A204.1 (cell line): ENCODE measurements at regions not wholly inside any gene's neighbourhood (a gene's known extent, or its start where the extent isn't known, plus 50 kb on each side); places are given as distances from the start of the nearest gene placed in this dataset.

ENCODE experiments used
- FAIRE-seq: peaks from 2 replicates; lab custom pipeline; 2012; peaks lifted over from hg19 to GRCh38; lab: Jason Lieb, UNC

DNA sequence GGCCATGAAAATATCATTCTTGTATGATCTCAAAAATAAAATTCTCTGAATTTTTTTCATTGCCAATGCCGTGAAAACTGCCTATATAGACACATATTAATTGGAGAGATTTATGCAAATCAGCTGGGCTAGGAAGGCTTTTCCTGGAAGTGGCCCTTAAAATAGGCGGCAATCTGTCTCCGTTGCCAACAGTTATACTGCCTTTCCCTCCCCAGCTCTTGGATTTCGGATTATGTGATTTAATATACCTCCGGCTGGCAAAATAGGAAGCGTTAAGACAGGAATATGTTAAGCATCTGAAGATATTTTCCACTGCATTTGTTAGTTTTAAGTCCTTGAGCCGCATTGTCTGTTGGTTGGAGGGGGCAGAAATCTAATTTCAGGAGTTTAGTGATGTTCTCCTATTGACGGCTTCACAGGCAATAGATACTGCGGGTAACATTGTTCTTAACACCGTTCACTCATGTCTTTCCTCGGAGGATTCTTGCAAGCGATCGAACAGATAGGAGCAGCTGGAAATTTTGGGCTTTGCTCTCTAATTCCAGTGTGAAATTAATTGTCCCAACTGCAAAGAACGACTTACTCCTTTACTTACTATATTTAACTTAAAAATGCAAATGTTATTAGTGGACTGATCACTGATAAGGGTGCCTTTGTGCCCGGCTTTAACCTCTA lies 113.3 kb downstream of the LINC00237 start:
- FAIRE-seq: no peak

DNA sequence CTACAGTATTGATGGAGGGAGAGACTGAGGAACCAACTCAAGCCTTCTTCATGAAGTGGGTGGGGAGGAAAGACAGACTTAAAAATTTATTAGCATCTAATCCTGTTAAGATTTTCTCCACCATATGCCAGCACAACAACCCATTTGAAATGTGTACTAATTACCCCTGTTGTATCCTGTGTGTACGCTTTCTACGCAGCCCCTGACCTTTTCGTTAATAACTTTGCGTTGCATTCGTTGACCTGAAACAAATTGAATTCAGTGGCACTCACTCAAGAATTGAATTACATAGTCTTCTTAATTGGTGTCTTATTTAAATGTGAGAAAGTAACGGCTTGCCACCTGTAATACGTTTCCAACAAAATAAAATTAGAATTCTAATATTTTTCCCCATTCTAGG lies 113.9 kb downstream of the LINC00237 start:
- no peak for FAIRE-seq

DNA sequence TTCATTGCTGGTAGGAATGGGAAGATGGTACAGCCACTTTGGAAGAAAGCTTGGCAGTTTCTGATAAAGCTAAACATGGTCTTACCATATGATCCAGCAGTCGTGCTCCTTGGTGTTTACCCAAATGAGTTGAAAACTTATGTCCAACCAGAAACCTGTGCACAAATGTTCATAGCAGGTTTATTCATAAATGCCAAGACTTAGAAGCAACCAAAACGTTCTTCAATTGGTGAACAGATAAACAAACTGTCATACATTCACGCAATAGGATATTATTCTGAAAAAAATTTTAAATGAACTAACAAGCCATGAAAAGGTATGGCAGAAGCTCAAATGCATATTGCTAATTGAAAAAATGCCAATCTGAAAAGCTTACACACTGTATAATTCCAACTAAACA lies 117.1 kb downstream of the LINC00237 start:
- no peak for FAIRE-seq

DNA sequence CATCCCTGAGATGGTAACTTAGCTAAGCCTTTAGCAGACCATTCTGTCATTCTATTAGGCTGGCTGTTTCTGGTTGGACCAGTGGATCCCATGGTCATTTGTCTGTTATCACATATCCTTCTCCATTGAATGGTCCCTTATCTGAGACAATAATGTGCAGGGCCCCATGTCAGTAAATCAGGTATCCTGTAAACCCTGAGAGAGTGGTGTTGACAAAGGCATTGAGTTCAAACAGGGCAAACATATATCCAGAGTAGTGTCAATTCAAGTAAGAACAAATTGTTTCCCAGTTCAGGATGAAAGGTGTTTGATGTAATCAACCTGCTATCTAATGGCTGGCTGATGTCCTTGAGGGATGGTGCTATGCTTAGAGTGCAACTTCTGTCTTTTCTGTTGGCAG lies 126.2 kb downstream of the LINC00237 start:
- no peak for FAIRE-seq

DNA sequence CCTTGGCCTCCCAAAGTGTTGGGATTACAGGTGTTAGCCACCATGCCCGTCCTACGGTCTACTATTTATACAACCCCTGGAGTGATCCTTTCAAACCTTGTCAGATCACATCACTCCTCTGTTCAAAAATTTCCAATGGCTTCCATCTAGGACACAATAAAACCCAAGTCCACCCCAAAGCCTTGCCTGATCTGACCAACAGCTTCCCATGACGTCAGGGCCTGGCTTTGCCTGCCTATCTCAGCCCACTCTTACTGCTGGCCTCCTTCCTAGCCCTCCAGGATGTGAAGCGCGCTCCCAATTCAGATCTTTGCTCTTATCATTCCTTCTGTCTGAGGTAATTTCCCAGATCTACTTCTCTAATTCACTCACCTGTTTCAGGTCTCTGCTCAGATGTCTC lies 128.4 kb downstream of the LINC00237 start:
- FAIRE-seq: no peak

DNA sequence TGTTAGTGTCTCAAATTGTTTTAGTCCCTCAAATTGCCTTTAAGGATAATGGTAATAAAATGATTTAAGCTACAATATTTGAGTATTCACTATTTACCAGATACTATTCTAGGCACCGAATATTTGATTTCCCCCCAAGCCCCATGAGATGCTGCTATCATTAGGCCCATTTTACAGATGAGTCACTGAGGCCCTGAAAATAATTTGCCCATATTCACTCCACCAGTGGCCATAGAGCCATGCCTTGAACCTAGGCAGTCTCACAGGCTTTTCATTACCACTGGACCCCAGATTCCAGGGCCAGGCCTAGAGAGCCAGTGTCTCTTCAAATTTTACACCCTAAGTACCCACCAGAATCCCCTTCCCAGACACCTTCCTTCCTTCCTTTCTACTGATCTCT lies 133.7 kb downstream of the LINC00237 start:
- FAIRE-seq: no peak

DNA sequence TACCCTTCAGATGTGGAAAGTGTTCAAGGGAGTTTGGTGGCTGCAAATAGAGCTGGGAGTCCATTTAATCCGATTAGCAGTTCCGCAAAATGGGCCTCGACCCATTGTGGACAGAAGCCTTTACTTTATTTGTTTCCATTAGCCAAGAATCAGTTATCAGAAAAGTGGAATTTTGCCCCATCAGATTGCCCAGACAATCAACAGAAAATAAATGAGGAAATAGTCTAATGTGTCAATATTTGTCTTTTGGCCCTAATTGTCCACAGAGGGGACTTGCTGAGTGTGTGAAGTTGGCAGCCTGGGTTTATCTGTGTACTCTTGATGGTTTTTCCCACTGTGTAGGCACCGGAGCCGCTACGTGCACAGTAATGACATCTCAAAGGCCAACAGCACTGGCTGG lies 134.3 kb downstream of the LINC00237 start:
- FAIRE-seq: no peak

DNA sequence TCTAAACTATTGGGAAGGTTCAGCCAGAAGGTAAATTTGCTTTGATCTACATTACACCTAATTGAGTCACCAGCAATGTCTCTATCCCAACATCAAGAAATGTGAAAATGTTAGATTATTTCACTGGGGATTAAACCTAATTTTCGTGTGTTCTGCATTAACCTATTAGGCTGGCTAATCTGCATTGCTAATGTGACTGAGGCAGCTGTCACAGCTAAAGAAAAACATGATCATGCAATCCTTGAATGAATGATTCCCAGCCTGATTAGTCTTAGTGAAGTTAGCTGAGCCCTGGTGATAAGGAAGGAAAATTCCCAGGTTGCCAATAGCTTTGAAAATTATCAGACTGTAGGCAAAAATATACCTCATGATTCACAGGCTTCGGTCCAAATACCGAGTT lies 135.3 kb downstream of the LINC00237 start:
- no peak for FAIRE-seq

DNA sequence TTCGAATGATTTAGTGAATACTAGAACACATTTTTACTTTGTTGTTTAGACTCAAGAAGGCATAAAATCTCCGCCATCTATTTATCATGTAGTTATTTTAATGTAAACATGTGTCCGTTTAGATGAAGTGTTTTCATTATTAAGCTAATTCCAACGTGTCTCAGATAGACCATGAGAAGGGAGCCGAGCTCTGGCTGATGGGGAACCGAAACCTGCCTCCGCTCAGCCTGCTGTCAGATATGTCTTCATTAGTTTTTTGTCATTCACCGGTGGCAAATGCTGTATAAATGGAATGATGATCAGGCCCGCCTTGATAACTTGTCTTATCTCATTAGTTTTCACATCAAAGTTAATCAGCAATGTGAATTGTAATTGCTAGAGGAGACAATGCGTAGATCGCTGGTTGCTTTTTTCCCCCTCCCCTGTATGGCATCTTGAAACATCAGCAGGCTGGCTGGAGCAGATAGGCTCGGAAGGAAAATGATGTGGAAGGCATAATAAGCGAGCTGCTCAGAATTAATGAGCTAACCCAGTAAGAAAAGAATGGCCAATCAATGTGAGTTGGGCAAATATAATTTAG lies 136.4 kb downstream of the LINC00237 start:
- FAIRE-seq: no peak

DNA sequence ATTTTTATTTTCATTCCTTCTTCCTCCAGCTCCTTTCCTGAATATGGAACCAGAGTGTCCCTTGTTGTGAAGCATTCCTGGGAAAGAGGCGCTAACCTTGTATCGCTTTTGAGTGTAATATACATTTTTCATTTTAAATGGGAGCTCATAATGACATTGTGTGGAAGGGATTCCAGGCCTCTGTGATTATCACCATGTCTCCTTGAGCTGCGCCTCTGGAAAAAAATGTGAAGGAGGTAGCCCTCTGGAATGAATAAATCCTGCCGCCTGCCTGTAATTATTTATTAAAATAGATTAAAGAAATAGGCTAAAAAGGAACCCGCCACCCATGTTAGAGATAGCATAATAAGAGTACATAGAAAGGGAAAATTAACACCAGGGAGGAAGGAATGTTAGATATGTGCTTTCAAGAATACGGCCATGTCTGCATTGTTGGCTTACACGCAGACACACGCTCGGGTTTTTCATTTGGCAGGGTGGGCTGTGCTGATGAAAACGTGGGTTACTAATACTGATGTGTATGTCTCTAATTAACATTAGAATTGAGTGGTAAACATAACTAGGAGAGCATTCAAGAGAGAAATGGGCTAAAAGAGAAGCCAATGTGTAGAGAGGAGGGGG lies 138.5 kb downstream of the LINC00237 start:
- no peak for FAIRE-seq

DNA sequence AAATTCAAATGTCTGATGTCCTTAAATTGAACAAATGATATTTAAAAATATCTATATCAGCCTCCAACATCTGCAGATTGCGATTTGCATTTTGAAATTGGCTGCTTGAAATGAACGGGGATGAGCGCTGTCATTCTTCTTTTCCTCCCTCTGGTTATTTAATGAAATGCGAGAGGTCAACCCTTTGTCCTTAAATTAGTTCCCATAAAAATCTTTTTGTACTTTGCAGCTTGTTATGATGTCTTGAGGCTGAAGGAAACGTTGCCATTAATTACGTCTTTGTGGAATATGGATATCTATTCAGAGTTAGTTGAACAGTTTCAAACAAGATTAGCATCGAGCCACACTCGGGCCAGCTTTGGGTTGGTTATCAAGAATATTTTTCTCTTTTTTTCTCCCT lies 140.0 kb downstream of the LINC00237 start:
- FAIRE-seq: no peak

DNA sequence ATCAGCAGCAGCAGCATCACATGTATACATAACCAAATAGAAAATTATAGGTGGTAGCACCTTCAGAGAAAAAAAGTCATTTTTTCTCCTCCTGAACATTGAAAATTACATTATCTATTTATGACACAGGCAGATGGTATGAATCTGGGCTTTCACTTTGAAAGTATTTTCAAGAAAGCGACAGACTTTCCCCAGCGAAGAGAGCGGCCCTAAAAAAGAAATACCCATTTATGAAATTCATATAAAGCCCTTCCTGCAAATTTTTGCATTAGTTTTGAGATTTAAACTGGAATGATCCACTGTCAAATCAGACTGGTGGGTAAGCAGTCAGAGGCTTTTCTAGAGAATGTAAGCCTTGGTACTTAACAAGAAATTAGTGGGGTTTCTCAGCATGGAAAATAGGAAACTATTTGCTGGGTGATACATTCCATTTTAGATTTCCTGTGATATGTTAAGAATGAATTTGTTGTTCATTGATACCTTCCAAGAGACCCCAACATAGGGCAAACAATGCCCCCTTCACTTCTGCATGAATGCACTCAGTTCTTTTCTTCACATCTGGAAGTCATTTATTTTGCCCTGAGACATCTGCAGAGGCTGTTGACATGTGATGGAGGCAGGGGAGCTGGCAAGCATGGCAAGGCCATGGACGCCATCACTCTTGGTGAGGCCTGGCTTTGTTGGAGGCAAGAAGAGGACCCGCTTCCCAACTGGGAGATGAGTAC lies 147.0 kb downstream of the LINC00237 start:
- FAIRE-seq: no peak

DNA sequence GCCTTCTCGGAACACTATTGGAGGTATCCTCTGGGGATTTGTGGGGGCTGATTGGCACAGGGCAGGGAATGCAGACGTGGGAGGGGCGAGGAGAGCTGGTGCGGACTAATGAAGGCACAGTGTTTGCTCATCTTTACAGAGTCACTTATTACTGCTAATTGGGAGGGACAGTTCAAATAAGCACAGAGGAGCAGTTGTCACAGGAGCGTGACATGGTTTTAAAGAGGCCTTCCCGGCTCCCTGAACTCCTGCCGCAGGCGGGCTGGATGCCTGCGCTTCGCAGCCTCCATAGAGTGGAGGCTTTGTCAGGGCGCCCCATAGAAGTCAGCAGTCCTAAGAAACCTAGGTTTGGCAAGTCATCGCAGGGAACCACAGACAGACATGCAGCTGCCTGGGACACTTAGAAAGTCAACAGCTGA lies 149.6 kb downstream of the LINC00237 start:
- FAIRE-seq: no peak

DNA sequence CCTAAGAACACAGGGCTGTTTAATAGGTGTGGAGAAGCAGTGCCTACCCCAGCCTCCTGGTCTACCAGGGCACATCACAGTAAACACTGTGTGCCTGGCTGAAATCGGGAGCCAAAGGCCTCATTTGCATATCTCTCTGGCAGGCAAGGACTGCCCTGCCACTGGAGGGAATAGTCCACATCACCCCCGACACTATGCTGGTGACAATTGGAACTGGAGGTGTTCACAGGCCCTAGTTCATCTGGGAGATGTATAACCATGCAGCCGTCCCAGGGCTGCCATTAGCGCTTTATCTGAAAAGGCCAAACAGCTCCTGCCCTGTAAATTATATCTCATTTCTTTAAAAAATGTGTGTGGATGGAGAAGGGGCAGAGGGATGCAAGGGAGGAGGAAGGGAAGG lies 150.3 kb downstream of the LINC00237 start:
- FAIRE-seq: no peak

DNA sequence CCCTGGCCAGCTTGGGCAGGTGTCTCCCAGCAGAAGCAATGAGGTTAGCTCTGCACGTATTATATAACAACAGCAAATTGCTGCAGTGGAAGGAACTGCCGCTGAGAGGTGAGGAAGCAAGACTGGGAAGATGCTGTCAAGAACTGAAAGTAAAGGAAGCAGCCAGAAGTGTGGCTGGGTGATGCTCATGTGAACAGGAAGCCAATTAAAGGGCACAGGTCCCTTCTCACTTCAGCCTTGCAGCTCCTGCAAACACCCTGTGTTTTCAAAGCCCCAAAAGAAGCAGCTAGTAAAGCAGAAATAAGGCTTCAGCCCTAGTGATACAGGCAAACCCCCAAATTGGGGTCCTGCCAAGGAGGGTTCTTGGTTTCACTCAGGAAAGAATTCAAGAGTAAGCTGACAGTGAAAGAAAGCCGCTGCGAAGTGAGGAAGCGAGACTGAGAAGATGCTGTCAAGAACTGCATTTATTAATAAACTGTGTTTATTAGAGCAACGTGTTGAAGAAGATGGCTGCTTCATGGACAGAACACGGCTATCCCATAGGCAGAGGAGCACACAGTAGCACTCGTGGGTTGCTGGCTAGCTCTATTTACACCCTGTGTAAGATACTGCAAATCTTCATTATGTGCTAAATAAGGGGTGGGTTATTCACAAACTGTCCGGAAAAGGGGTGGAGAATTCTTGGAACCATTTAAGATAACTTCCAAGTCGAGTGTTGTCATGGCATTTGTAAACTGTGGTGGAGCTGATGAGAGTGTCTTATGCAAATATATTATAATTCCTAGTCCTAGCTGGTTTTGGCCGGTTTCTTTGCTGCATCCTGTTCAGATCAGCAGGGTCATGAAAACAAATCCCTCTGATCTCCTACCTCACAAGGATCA lies 152.2 kb downstream of the LINC00237 start:
- FAIRE-seq: no peak

DNA sequence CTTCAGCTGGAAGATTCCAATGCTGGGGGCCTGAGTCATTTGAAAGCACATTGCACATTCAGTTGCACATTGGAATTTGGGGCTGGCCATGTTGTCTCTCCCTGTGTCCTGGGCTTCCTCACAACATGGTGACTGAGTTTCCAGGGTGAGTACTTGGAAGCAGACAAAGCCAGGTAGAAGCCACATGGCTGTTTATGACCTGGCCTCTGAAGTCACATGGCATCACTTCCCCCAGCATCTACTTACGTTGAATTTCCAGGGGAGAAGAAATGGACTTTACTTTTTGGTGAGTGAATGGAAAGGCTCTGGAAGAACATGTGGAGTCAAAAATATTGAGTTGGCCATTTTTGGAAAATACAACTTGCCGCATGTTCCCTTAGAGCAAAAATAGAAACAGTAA lies 155.5 kb downstream of the LINC00237 start:
- FAIRE-seq: no peak

DNA sequence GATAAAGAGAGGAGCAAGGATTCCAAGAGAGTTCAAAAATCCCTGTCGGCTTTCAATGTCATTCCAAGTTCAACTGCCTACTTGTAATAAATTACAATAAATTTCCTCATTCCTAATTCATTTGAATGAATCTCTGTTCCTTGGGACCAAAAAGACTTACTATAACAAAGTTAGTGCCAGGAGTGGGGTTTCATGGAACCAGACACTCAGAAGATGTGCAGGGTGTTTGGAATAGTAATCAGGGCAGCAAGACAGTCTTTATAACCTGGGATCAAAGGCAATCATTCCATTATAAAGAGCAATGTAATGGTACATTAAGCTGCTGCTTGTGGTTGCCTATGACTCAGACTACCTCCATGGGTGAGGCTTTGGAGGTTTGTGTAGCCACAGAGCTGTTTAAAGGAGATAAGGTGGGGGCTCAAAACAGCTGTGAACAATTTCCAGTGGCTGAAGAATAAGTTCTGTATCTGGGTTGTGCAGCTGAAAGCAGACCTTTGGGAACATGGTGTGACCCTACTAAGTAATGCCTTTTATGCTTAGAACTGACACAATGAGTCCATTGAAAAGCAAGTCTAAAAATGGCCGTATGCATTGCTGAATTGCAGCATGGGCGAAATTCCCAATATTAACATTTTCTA lies 159.9 kb downstream of the LINC00237 start:
- FAIRE-seq: no peak

DNA sequence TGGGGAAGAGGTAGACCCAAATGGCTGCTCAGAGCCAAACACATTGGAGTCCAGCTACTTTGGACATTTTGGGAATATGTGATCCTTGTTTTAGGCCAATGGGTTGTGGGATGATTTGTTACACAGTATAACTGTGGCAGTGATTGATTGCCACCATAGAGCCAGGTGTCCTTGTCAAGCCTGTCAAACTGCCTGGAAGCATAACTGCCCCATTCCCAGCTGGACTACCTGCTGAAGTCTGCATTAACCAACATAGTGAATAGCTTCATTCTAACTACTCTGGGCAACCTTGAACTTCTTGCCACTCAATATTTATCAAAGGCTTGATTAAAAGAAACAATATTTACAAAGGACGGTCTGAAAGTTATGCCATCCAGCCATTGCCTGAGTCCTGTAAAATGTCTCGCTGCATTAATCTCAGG lies 164.7 kb downstream of the LINC00237 start:
- no peak for FAIRE-seq

DNA sequence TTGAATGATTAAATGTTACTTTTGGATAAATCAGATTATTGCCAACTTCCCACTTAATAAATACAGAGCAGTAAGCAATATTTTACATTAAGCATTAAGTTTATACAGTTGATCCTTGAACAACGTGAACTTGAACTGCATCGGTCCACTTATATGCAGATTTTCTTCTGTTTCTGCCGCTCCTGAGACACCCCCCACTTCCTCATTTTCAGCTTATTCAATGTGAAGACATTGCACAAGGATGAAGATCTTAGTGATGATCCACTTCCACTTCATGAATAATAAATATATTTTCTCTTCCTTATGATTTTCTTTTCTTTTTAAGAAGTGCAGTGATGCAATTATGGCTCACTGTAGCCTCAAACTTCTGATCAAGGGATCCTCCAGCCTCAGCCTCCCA lies 167.2 kb downstream of the LINC00237 start:
- no peak for FAIRE-seq

DNA sequence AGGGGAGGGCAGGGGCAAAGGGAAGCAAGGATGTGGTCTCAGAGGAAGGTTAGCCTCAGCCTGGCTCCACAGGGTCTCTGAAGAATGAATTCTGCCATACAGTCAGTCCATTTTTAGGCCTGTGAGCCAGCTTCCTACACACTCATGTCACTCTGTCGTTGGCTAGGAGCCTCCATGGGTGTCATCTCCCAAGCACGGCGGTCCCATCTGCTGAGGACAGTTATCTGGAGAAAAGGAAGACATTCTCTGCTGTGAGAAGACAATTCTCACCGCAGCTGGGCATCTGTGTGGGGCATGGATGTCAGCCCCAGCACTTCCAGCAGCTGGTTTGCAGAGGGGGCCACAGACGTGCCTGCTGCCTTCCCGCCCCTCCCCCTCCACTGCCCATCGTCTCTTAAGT lies 167.6 kb downstream of the LINC00237 start:
- FAIRE-seq: no peak

DNA sequence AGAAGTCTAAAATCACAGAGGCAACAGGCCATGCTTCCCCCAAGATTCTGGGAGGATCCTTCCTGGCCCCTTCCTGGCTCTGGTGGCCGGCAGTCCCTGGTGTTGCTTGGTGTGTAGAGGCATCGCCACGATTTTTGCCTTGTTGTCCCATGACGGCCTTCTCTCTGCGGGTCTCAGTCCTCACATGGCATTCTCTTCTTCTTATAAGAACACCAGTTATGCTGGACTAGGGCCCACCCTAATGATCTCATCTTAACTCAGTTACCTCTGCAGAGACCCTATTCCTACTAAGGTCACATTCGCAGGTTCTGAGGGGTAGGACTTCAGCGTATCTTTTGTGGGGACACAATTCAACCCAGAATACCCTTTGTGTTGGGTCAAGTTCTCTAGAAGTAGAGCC lies 168.0 kb downstream of the LINC00237 start:
- FAIRE-seq: no peak
